Sigmoid colon (tissue), 3 donors: ENCODE measurements at regions not wholly inside any gene's neighbourhood (a gene's known extent, or its start where the extent isn't known, plus 50 kb on each side); places are given as distances from the start of the nearest gene placed in this dataset.

ENCODE experiments used
- POLR2A ChIP-seq, 2 donors: fragments of 450-650 bp; IDR thresholded peaks; one replicate each; pipeline ENCODE4 v1.6.1; 2016; ENCODE audit warnings: antibody characterized with exemption in 2 of 2, mild to moderate bottlenecking in 2 of 2, moderate library complexity in 2 of 2
- TF ChIP-seq, protein P1 (sequence below), 4 experiments: fragments of 450-650 bp in 3 of 4; fragments of 200-600 bp in 1 of 4; IDR thresholded peaks; one replicate each; pipeline ENCODE4 v1.5.1; 2016 to 2019; ENCODE audit warnings: antibody characterized with exemption in 4 of 4, mild to moderate bottlenecking in 3 of 4, moderate library complexity in 2 of 4

DNA sequence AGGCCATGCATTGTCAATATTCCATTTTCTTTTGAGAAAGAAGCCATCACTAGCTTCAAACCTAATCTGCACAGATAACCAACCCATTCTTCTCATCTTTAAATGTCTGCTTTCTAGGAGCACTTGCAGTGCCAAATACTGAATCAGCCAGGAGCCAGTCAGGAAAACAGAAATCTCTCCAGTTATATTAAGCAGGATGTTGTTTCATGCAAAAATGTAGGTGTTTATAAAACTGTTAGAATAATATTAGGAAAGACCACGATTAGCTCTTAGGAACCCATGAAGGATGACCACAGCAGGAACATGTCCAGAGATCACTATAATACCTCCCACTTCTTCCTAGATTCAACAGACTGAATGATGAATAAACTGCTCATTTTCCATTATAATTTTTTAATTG, 86.0 kb downstream of the TTC32 start:
- no peak for TF ChIP-seq POLR2A (IDR thresholded peaks at IDR 0.05)
- TF ChIP-seq, protein P1, sequence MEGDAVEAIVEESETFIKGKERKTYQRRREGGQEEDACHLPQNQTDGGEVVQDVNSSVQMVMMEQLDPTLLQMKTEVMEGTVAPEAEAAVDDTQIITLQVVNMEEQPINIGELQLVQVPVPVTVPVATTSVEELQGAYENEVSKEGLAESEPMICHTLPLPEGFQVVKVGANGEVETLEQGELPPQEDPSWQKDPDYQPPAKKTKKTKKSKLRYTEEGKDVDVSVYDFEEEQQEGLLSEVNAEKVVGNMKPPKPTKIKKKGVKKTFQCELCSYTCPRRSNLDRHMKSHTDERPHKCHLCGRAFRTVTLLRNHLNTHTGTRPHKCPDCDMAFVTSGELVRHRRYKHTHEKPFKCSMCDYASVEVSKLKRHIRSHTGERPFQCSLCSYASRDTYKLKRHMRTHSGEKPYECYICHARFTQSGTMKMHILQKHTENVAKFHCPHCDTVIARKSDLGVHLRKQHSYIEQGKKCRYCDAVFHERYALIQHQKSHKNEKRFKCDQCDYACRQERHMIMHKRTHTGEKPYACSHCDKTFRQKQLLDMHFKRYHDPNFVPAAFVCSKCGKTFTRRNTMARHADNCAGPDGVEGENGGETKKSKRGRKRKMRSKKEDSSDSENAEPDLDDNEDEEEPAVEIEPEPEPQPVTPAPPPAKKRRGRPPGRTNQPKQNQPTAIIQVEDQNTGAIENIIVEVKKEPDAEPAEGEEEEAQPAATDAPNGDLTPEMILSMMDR (IDR thresholded peaks at IDR 0.05), result no peak
